Stimulated activated CD4-positive, alpha-beta T cell treated with anti-CD3 and anti-CD28 coated beads, Interleukin-12 subunit alpha, Interleukin-12 subunit beta, amount 100 ng/mL, for 24 hours (primary cell): ENCODE measurements at regions not wholly inside any gene's neighbourhood (a gene's known extent, or its start where the extent isn't known, plus 50 kb on each side); places are given as distances from the start of the nearest gene placed in this dataset.
"Not testable (repeated sequence)": the region's sequence is repeated elsewhere in the genome, so short reads cannot be mapped to it uniquely, and the experiment has no call there.

Experiments used
- DNase-seq, 2 experiments: peaks; one replicate each; pipeline ENCODE4 v3.0.0-alpha.2; 2020; ENCODE audit warnings: low read depth in 2 of 2

- DNase-seq, result no peak
These were observed 327.0 kb upstream of the HS6ST1 start for GRCh38 chr2:128645631-128646030.

DNA sequence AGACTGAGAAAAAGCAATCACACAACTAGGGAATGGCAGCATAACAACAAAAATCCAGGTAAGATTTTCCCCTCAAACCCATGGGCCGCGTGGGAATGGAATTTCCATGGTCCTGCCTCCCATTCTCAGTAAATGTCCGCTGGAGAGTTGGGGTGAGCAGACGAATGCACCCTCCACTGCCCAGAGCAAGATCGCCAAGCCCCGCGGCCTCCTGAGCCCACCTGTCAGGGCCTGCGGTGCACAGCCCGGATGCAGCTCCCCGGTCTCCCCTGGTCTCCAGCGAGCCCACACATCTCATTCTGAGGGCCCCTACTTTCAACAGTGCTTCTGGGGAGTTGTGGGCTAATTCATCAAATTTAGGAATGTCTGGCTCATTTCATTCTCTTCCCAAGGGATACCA lies 327.4 kb upstream of the HS6ST1 start:
- no peak for DNase-seq

GRCh38 chr2:128646691-128647090 lies 328.0 kb upstream of the HS6ST1 start:
- DNase-seq, result no peak

GRCh38 chr2:128651000-128651399 lies 332.3 kb upstream of the HS6ST1 start:
- DNase-seq, result no peak

DNA sequence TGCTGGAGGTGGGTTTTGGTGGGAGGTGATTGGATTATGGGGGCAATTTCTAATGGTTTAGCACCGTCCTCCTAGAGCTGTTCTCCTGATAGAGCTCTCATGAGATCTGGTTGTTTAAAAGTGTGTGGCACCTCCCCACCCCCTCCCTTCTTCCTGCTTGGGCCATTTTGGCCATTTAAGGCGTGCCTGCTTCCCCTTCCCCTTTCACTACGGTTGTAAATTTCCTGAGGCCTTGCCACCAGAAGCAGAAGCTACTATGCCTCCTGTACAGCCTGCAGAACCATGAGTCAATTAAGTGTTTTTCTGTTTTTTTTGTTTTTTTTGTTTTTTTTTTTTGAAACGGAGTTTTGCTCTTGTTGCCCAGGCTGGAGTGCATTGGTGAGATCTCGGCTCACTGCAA lies 335.7 kb upstream of the HS6ST1 start:
- no peak for DNase-seq

DNA sequence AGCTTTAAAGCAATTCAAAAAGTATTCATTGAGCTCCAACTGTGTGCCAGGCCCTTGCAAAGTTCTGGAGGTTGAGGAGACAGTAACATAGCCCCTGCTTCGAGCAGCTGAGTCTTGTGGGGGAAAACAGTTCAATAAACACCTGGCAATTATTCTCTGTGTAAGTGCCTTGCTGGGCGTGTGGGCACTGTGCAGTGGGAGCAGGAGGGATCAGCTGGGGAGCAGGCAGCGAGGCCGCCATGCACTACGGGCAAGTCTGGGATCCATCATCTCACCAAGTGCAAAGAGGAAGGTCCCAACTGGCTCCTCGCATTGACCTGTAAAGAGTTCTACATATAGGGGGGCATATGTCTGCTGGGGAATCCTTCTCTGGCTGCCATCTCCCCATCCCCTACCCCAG lies 342.2 kb upstream of the HS6ST1 start:
- no peak for DNase-seq

- DNase-seq, result no peak
These were observed 342.6 kb upstream of the HS6ST1 start for GRCh38 chr2:128661311-128661710.

- no peak for DNase-seq
These were observed 343.4 kb upstream of the HS6ST1 start for GRCh38 chr2:128662051-128662471.

DNA sequence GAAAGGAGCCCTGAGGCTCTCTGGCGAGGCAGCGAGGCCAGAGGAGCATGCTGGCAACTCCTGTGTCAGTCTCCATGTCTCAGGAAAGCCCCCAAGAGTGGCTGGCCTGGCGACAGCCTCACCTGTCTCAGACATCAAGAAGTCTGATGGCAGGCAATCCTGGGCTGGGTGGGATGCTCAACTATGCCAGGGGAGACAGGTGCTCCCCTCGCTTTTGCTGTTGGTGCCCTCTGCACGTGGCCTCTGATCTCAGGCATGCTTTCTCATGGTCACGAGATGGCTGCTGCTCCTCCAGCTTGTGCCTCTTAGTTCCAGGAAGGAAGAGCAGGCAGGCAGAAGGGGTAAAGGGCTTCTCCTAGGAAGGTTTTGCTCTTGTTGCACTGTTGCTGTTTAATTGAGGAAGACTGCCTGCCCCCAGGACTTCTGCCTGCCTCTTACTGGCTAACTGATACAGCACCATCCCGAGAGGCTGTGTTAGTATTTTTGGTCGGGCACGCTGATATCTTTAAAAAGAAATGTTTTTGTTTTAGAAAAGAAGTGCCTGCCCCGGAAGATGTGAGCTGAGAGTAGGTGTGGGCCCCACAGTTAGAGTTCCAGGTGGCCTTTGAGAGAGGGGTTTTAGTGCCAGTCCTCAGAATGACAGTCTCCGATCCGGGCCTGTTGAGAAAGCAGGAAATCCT lies 344.8 kb upstream of the HS6ST1 start:
- no peak for DNase-seq

GRCh38 chr2:128664499-128664971 lies 345.9 kb upstream of the HS6ST1 start:
- no peak for DNase-seq

DNA sequence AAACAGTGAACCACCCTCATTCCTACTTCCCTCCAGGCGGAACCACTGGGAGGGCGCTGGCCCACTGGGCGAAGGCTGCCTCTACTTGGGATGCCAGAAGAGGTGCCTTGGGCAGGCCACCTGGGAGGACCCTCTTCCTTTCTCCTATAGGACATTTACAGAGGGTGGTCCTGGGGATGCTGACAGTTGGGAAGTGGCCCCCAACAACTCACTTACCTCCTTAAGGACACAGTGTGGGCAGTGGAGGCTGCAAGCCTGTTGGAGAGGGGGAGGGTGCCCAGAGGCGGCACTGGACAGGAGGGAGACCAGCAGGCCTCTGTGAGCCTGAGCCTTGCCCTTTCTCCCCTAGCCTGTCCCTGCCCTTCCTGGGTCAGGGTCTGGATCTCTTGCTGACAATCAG lies 346.4 kb upstream of the HS6ST1 start:
- DNase-seq, result no peak

DNA sequence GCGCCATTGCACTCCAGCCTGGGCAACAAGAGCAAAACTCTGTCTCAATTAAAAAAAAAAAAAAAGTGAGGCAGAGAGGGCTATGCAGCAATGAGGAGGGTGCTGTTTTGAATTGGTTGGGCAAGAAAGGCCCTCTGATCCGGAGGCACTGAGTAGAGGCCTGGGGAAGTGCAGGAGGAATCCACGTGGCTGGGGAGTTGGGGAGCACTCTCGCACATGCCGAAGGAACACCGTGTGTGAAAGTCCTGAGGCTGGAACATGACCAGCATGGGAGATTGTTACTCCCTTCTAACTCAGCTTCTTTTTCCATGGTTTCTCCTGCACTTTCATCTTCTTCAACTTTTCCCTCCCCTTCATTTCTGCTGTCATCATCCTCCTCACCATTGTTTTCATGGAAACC lies 347.9 kb upstream of the HS6ST1 start:
- DNase-seq, result no peak

GRCh38 chr2:128667391-128667790 lies 348.7 kb upstream of the HS6ST1 start:
- no peak for DNase-seq

GRCh38 chr2:128668946-128669345 lies 350.3 kb upstream of the HS6ST1 start:
- no peak for DNase-seq

- DNase-seq, result no peak
These were observed 351.4 kb upstream of the HS6ST1 start for GRCh38 chr2:128670066-128670465.

DNA sequence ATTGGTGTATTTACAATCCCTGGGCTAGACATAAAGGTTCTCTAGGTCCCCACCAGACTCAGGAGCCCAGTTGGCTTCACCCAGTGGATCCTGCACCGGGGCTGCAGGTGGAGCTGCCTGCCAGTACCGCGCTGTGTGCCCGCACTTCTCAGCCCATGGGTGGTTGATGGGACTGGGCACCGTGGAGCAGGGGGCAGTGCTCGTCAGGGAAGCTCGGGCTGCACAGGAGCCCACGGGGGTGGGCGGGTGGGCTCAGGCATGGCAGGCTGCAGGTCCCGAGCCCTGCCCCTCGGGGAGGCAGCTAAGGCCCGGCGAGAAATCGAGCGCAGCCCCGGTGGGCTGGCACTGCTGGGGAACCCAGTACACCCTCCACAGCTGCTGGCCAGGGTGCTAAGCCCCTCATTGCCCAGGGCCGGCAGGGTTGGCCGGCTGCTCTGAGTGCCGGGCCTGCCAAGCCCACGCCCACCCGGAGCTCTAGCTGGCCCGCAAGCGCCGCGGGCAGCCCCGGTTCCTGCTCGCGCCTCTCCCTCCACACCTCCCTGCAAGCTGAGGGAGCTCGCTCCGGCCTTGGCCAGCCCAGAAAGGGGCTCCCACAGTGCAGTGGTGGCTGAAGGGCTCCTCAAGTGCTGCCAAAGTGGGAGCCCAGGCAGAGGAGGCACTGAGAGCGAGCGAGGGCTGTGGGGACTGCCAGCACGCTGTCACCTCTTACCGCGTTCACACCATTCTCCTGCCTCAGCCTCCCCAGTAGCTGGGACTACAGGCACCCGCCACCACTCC lies 353.5 kb upstream of the HS6ST1 start:
- DNase-seq, result not testable (repeated sequence)

DNA sequence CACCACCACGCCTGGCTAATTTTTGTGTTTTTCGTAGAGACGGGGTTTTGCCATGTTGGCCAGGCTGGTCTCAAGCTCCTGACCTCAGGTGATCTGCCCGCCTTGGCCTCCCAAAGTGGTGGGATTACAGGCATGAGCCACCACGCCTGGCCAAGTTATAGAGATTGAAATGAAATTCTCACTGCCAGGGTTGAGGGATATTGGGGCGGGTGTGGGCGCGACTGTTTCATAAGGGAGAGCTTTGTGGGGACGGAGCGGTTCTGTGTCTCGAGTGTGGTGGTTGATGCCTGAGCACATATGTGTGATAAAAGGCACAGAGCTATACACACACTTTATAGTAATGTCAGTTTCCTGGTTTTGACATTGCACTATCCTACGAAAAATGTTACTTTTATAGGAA lies 361.0 kb upstream of the HS6ST1 start:
- not testable (repeated sequence) for DNase-seq

DNA sequence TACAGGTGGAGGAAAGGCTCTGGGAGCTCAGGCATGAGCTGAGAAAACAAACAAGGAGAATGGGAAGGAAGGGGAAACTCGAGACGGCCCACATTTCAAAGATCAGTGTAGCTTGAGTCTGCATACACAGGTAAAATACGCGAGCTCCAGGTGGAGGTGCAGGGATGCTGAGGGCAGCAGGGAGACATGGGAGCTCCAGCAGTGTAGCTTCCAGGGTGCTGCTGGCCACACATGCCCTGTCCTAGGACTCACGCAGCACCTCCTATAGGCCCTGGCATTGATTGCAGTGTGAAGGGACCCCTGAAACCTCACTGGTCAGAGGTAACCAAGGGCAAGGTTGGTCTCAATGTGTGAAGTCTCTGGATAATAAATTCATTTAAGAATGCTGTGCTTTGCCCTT lies 362.8 kb upstream of the HS6ST1 start:
- no peak for DNase-seq

DNA sequence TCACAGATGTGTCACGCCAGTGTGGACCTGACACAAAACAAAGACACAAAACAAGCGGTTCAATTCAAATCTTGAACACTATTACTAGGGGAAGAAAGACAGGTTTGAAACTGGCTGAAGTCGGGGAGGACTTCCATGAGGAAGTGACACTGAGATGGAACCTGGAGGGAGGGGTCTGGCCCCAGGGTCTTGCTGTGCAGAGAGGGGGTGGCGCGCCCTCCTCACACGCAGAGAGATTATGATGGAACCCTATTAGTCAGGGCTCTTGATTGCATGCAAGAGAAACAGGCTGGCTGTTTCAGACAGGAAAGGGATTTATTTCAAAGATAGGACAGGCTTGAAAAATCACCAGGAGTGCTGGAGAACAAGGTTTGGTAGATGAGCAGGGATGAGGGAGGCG lies 363.6 kb upstream of the HS6ST1 start:
- no peak for DNase-seq

DNA sequence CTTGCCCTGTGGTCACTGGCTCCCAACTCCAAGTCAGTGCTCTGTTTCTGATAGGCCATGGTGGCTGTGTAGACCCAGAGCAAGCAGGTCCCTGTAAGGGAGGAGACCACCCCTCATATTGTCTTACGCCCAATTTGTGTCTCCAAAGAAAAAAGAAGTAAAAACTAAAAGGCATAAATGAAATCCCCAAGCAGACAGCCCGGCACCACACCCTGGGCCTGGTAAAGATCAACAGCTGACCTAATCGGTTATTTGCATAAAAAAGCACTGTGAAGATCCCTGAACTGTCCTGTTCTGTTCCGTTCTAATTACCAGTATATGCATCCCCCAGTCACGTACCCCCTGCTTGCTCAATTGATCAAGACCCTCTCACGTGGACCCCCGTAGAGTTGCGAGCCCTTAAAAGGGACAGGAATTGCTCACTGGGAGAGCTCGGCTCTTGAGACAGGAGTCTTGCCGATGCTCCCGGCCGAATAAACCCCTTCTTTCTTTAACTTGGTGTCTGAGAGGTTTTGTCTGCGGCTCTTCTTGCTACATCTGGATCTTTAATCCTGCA lies 364.1 kb upstream of the HS6ST1 start:
- no peak for DNase-seq

DNA sequence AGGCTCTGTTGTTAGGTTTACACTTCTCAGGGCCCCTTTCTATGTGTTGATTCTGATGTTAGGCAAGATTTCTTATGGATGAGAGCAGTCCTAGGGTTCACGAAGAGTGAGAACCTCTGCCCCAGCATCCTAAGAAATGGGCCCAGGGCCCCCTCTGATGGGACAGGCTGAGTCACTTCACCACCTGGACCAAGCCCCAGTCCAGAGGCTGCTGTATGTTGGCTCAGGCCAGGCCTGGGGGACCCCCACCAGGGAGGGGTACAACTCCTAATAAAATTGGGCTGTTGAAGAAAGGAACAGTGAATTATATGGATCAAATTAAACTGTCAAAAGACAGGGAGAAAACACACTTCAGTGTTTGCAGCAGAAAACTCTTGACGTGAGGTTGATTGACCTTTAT lies 365.9 kb upstream of the HS6ST1 start:
- DNase-seq, result no peak

DNA sequence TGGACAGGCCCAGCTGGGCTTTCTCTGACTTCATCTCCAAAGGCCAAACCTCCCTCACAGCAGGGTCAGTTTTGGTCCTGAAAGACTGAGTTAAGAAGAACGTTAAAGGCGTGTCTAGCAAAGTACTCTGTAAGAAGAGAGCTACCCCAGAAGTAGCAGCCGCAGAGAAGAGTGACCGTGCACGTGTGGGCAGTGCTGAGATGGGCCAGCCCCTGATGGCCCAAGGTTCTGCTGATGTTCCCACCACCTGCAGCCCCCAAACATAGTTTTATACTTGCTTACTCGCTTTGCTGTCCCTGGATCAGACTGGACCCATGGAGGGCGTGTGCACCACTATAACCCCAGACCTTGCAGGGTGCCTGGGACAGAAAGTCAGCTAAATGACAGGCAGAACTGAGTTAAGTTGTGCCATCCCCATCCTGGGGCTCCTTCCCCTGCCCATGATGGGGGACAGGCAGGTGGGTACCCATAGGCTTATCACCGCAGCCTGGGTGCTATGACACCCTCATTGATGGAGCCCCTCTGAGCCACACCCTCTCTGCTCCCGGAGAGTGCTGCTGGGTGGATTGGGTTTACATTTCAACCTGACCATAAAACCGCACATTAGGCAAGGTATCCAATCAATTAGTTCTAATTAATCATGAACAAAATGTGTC lies 367.3 kb upstream of the HS6ST1 start:
- no peak for DNase-seq

- no peak for DNase-seq
These were observed 367.8 kb upstream of the HS6ST1 start for GRCh38 chr2:128686497-128686859.
